HG02870 (cell line): ENCODE measurements at regions not wholly inside any gene's neighbourhood (a gene's known extent, or its start where the extent isn't known, plus 50 kb on each side); places are given as distances from the start of the nearest gene placed in this dataset.

Experiments used
- ATAC-seq: cut with Tn5 transposase; IDR thresholded peaks from one replicate; pipeline ENCODE4 v1.9.1; 2021; ENCODE audit warnings: mild to moderate bottlenecking, moderate library complexity; ENCODE audit not compliant: unreplicated experiment

- ATAC-seq = no peak
Observed at GRCh38 chr9:89829346-89829745, 224.5 kb downstream of the GADD45G start.

GRCh38 chr9:89835666-89836065, 230.9 kb downstream of the GADD45G start:
- ATAC-seq = no peak

GRCh38 chr9:89837162-89837933, 232.5 kb downstream of the GADD45G start:
- ATAC-seq = no peak

- ATAC-seq = no peak
Observed at GRCh38 chr9:89837934-89838310, 233.1 kb downstream of the GADD45G start.

- ATAC-seq = no peak
Observed at GRCh38 chr9:89838621-89839020, 233.8 kb downstream of the GADD45G start.

GRCh38 chr9:89839449-89839848, 234.6 kb downstream of the GADD45G start:
- ATAC-seq = no peak

GRCh38 chr9:89839952-89840351, 235.1 kb downstream of the GADD45G start:
- ATAC-seq = no peak

- no peak for ATAC-seq
Observed at GRCh38 chr9:89841456-89841855, 236.6 kb downstream of the GADD45G start.

- no peak for ATAC-seq
Observed at GRCh38 chr9:89842267-89842768, 237.5 kb downstream of the GADD45G start.

- ATAC-seq = no peak
Observed at GRCh38 chr9:89843074-89843473, 238.3 kb downstream of the GADD45G start.

- no peak for ATAC-seq
Observed at GRCh38 chr9:89843591-89843990, 238.8 kb downstream of the GADD45G start.

- ATAC-seq = no peak
Observed at GRCh38 chr9:89844075-89844474, 239.3 kb downstream of the GADD45G start.

- no peak for ATAC-seq
Observed at GRCh38 chr9:89844535-89844934, 239.7 kb downstream of the GADD45G start.

- no peak for ATAC-seq
Observed at GRCh38 chr9:89845321-89845720, 240.5 kb downstream of the GADD45G start.

- no peak for ATAC-seq
Observed at GRCh38 chr9:89845862-89846261, 241.1 kb downstream of the GADD45G start.

- ATAC-seq = no peak
Observed at GRCh38 chr9:89848060-89849040, 243.5 kb downstream of the GADD45G start.

GRCh38 chr9:89849096-89849495, 244.3 kb downstream of the GADD45G start:
- ATAC-seq = no peak

- ATAC-seq = no peak
Observed at GRCh38 chr9:89850153-89850552, 245.3 kb downstream of the GADD45G start.

GRCh38 chr9:89850631-89851325, 246.0 kb downstream of the GADD45G start:
- no peak for ATAC-seq

GRCh38 chr9:89853161-89853560, 248.3 kb downstream of the GADD45G start:
- ATAC-seq = no peak

- ATAC-seq = no peak
Observed at GRCh38 chr9:89853931-89854330, 249.1 kb downstream of the GADD45G start.
